ENCODE measurements at regions not wholly inside any gene's neighbourhood (a gene's known extent, or its start where the extent isn't known, plus 50 kb on each side); places are given as distances from the start of the nearest gene placed in this dataset.
"Not testable (repeated sequence)": the region's sequence is repeated elsewhere in the genome, so short reads cannot be mapped to it uniquely, and the experiment has no call there.

- DNase-seq (ENCODE audit: extremely low read depth in 1 of 11, low read depth in 9 of 11, low spot score in 4 of 11): no peak
Observed at GRCh38 chr12:59076622-59077021, 156.3 kb upstream of the LRIG3 start.

GRCh38 chr12:59075968-59076490 lies 155.7 kb upstream of the LRIG3 start:
- no peak for DNase-seq (ENCODE audit: extremely low read depth in 1 of 11, low read depth in 9 of 11, low spot score in 4 of 11)

GRCh38 chr12:59075141-59075540 lies 154.8 kb upstream of the LRIG3 start:
- no peak for DNase-seq (ENCODE audit: extremely low read depth in 1 of 11, low read depth in 9 of 11, low spot score in 4 of 11)

- DNase-seq (ENCODE audit: extremely low read depth in 1 of 11, low read depth in 9 of 11, low spot score in 4 of 11): no peak
Observed at GRCh38 chr12:59070322-59070933, 150.1 kb upstream of the LRIG3 start.

- DNase-seq (ENCODE audit: extremely low read depth in 1 of 11, low read depth in 9 of 11, low spot score in 4 of 11): no peak
Observed at GRCh38 chr12:59069516-59069915, 149.2 kb upstream of the LRIG3 start.

- no peak for DNase-seq (ENCODE audit: extremely low read depth in 1 of 11, low read depth in 9 of 11, low spot score in 4 of 11)
Observed at GRCh38 chr12:59068436-59068835, 148.1 kb upstream of the LRIG3 start.

GRCh38 chr12:59067083-59067482 lies 146.8 kb upstream of the LRIG3 start:
- peak in 9 of 11 donors; percentile 38 to 77 (median 57) for DNase-seq (ENCODE audit: extremely low read depth in 1 of 11, low read depth in 9 of 11, low spot score in 4 of 11)

GRCh38 chr12:59066445-59066844 lies 146.1 kb upstream of the LRIG3 start:
- no peak for DNase-seq (ENCODE audit: extremely low read depth in 1 of 11, low read depth in 9 of 11, low spot score in 4 of 11)

- no peak for DNase-seq (ENCODE audit: extremely low read depth in 1 of 11, low read depth in 9 of 11, low spot score in 4 of 11)
Observed at GRCh38 chr12:59059088-59059935, 139.0 kb upstream of the LRIG3 start.

GRCh38 chr12:59056966-59057365 lies 136.7 kb upstream of the LRIG3 start:
- no peak for DNase-seq (ENCODE audit: extremely low read depth in 1 of 11, low read depth in 9 of 11, low spot score in 4 of 11)

GRCh38 chr12:59055204-59055860 lies 135.0 kb upstream of the LRIG3 start:
- DNase-seq (ENCODE audit: extremely low read depth in 1 of 11, low read depth in 9 of 11, low spot score in 4 of 11): no peak

- not testable (repeated sequence) for DNase-seq (ENCODE audit: extremely low read depth in 1 of 11, low read depth in 9 of 11, low spot score in 4 of 11)
Observed at GRCh38 chr12:59053266-59053899, 133.1 kb upstream of the LRIG3 start.

- DNase-seq (ENCODE audit: extremely low read depth in 1 of 11, low read depth in 9 of 11, low spot score in 4 of 11): no peak
Observed at GRCh38 chr12:59046763-59047534, 126.6 kb upstream of the LRIG3 start.

- DNase-seq (ENCODE audit: extremely low read depth in 1 of 11, low read depth in 9 of 11, low spot score in 4 of 11): no peak
Observed at GRCh38 chr12:59044791-59045190, 124.5 kb upstream of the LRIG3 start.

GRCh38 chr12:59041241-59042121 lies 121.2 kb upstream of the LRIG3 start:
- DNase-seq (ENCODE audit: extremely low read depth in 1 of 11, low read depth in 9 of 11, low spot score in 4 of 11): no peak

- DNase-seq (ENCODE audit: extremely low read depth in 1 of 11, low read depth in 9 of 11, low spot score in 4 of 11): peak in 7 of 11 donors; percentile 10 to 29 (median 20)
Observed at GRCh38 chr12:59040656-59041055, 120.4 kb upstream of the LRIG3 start.

GRCh38 chr12:59040043-59040442 lies 119.7 kb upstream of the LRIG3 start:
- DNase-seq (ENCODE audit: extremely low read depth in 1 of 11, low read depth in 9 of 11, low spot score in 4 of 11): no peak

- DNase-seq (ENCODE audit: extremely low read depth in 1 of 11, low read depth in 9 of 11, low spot score in 4 of 11): no peak
Observed at GRCh38 chr12:59039005-59039404, 118.7 kb upstream of the LRIG3 start.
